ENCODE measurements at regions not wholly inside any gene's neighbourhood (a gene's known extent, or its start where the extent isn't known, plus 50 kb on each side); places are given as distances from the start of the nearest gene placed in this dataset.

DNA sequence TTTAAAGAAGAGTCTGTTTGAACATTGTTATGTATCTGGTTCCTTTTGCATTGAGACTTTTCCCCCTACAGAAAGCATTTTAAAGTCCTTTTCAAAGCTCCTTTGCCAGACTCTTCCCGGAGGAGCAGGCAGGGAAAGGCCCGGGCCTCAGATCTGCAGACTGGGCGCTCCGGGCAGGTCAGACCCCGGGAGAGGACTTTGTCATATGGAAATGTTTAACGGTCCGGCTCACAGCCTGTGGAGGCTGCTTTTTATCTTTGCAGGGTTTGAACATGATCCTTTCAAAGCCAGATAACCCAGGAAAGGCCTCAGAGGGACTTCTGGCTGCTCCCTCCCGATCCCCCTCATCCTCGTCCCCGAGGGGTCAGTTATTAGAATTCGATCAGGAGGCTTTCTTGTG is 82.1 kb upstream of the IRX2 start:
- DNase-seq = no peak
- no peaks in the 10 kb centered on the region for H3K9me3 Mint-ChIP-seq (ENCODE audit: unreplicated experiment)
- H3K36me3 Mint-ChIP-seq (ENCODE audit: unreplicated experiment) = no peaks in the 10 kb centered on the region
- H3K27ac Mint-ChIP-seq (ENCODE audit: unreplicated experiment) = no peak overlapping the region
- H3K27me3 Mint-ChIP-seq (ENCODE audit: unreplicated experiment) = no peaks in the 10 kb centered on the region
- H3K4me3 Mint-ChIP-seq (ENCODE audit: unreplicated experiment) = peak overlapping the region; percentile 56
- peaks cover 11% of the 10 kb centered on the region for H3K4me1 Mint-ChIP-seq (ENCODE audit: low read depth, unreplicated experiment)
- TF ChIP-seq, protein P1, sequence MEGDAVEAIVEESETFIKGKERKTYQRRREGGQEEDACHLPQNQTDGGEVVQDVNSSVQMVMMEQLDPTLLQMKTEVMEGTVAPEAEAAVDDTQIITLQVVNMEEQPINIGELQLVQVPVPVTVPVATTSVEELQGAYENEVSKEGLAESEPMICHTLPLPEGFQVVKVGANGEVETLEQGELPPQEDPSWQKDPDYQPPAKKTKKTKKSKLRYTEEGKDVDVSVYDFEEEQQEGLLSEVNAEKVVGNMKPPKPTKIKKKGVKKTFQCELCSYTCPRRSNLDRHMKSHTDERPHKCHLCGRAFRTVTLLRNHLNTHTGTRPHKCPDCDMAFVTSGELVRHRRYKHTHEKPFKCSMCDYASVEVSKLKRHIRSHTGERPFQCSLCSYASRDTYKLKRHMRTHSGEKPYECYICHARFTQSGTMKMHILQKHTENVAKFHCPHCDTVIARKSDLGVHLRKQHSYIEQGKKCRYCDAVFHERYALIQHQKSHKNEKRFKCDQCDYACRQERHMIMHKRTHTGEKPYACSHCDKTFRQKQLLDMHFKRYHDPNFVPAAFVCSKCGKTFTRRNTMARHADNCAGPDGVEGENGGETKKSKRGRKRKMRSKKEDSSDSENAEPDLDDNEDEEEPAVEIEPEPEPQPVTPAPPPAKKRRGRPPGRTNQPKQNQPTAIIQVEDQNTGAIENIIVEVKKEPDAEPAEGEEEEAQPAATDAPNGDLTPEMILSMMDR (IDR thresholded peaks at IDR 0.05; ENCODE audit: partially characterized antibody, unreplicated experiment) = no peak

DNA sequence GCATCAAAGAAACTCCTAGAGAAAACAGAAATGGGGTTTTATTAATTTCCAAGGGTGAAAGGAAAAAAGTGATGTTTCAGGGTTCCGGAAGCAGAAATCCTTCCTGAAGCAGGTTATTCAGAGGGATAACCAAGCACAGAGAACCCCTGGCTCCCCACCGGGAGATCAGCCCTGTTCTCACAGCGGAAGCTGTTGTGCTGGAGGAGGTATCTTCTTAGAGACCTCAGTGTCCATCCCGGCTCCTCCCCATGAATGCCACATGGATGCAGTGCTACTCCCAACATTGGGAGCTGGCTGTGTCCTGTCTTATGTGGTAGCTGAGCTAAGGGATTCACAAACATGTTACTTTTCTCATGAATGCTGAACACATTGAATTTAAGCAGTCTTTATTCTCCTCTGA is 80.9 kb upstream of the IRX2 start:
- no peak for DNase-seq
- Mint-ChIP-seq H3K27me3 (ENCODE audit: unreplicated experiment) (no peaks in the 10 kb centered on the region), H3K4me1 (ENCODE audit: low read depth, unreplicated experiment) (peaks cover 7% of the 10 kb centered on the region), H3K36me3 (ENCODE audit: unreplicated experiment) (no peaks in the 10 kb centered on the region), H3K4me3 (ENCODE audit: unreplicated experiment) (no peak overlapping the region), H3K27ac (ENCODE audit: unreplicated experiment) (no peak overlapping the region), H3K9me3 (ENCODE audit: unreplicated experiment) (no peaks in the 10 kb centered on the region)
- TF ChIP-seq, protein P1 (IDR thresholded peaks at IDR 0.05; ENCODE audit: partially characterized antibody, unreplicated experiment) = no peak

DNA sequence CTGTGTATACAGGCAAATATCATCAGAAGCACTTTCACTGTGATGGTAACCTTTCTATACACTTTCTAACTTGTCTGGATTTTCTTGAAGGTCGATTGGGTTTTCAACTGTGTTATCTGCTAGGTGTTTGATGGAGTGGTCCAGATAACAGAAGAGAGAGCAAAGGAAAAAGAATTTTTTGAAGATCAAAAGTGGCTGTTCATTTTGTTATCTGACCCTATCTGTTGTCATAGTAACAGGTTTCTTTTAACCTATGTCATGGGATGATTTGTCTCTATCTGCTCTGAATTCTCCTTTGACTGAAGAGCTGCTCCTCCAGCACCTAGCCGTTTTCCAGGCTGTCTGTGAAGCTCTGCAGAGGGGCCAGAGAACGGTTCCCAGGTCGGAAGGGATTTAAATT is 77.8 kb upstream of the IRX2 start:
- H3K4me1 Mint-ChIP-seq (ENCODE audit: low read depth, unreplicated experiment) = peaks cover 7% of the 10 kb centered on the region
- TF ChIP-seq, protein P1 (IDR thresholded peaks at IDR 0.05; ENCODE audit: partially characterized antibody, unreplicated experiment) = no peak
- no peak overlapping the region for H3K27ac Mint-ChIP-seq (ENCODE audit: unreplicated experiment)
- no peak for DNase-seq
- H3K4me3 Mint-ChIP-seq (ENCODE audit: unreplicated experiment) = no peak overlapping the region
- no peaks in the 10 kb centered on the region for H3K27me3 Mint-ChIP-seq (ENCODE audit: unreplicated experiment)
- H3K36me3 Mint-ChIP-seq (ENCODE audit: unreplicated experiment) = no peaks in the 10 kb centered on the region
- peaks cover 2% of the 10 kb centered on the region for H3K9me3 Mint-ChIP-seq (ENCODE audit: unreplicated experiment)

DNA sequence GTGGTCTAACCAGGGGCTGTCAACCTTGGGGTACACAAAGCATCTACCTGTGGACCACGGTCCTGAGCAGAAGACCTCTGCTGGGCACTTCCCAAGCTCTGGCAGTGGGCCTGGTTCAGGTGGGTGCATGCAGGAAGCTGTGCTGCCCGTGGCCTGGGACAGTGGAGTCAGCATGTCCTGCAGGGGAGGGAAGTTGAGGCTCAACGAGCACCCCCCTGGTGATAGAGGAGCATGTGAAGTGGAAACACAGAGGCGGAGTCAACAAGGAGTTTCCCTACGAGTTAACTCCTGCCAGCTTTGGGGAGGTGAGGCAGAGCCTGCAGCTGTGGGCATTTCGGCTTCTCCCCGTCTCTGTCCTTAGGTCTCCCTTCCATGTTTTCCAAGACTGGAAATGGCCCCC is 67.5 kb upstream of the IRX2 start:
- H3K4me1 Mint-ChIP-seq (ENCODE audit: low read depth, unreplicated experiment) = peaks cover 5% of the 10 kb centered on the region
- peaks cover 4% of the 10 kb centered on the region for H3K36me3 Mint-ChIP-seq (ENCODE audit: unreplicated experiment)
- H3K27ac Mint-ChIP-seq (ENCODE audit: unreplicated experiment) = no peak overlapping the region
- no peaks in the 10 kb centered on the region for H3K27me3 Mint-ChIP-seq (ENCODE audit: unreplicated experiment)
- TF ChIP-seq, protein P1 (IDR thresholded peaks at IDR 0.05; ENCODE audit: partially characterized antibody, unreplicated experiment) = no peak
- H3K4me3 Mint-ChIP-seq (ENCODE audit: unreplicated experiment) = no peak overlapping the region
- DNase-seq = no peak
- no peaks in the 10 kb centered on the region for H3K9me3 Mint-ChIP-seq (ENCODE audit: unreplicated experiment)

DNA sequence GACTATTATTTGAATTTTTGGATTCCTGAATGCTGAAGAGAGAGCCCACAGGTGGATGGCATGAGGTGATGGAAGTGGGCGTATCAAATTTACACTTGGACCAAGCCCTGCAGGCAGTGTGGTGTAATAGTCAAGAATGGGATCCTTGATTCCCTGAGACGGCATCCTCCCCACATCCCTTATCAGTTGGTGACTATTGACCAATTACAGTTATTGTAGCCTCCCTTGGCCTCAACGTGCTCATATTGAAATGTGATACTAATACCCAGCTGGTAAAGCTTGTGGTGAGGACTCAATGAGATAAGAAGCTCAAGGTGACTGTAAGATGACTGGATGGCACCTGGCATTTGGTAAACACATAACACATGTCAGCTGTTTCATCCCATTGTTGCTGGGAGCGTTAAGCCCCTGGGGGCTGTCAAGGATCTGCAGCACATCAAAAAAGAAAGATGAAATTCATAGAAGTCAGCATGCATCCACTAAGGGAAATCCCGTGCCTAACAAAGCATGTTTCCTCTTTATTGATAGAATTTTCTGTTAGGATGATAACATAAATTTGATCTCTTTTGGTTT is 65.6 kb upstream of the IRX2 start:
- no peaks in the 10 kb centered on the region for H3K9me3 Mint-ChIP-seq (ENCODE audit: unreplicated experiment)
- no peaks in the 10 kb centered on the region for H3K27me3 Mint-ChIP-seq (ENCODE audit: unreplicated experiment)
- no peak for DNase-seq
- H3K4me1 Mint-ChIP-seq (ENCODE audit: low read depth, unreplicated experiment) = peaks cover 5% of the 10 kb centered on the region
- TF ChIP-seq, protein P1 (IDR thresholded peaks at IDR 0.05; ENCODE audit: partially characterized antibody, unreplicated experiment) = no peak
- H3K4me3 Mint-ChIP-seq (ENCODE audit: unreplicated experiment) = no peak overlapping the region
- no peak overlapping the region for H3K27ac Mint-ChIP-seq (ENCODE audit: unreplicated experiment)
- peaks cover 4% of the 10 kb centered on the region for H3K36me3 Mint-ChIP-seq (ENCODE audit: unreplicated experiment)

Data from glutamatergic neuron (in vitro differentiated cells).